ENCODE measurements at regions not wholly inside any gene's neighbourhood (a gene's known extent, or its start where the extent isn't known, plus 50 kb on each side); places are given as distances from the start of the nearest gene placed in this dataset.

DNA sequence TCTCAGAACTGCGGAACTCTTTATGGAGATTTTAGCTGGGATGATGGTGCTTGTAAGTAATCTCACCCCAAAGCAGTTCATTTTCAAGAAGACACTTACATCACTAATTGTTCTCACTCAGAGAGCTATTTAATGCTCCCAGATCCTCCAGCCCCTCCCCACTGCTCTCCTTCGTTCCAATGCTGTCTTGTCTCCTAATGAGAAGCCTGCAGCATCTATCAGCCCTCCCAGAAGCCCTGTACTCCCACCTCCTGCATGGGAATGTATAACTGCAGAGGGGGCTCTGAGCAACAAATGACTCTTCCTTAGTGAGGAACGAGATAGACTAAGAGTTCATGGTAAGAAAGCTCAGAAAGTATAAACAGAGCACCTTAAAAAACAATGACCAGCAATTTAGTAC, 377.4 kb upstream of the RUNX1 start:
- H3K4me3 ChIP-seq (ENCODE audit: low read length) = no peak overlapping the region
- H3K27me3 Mint-ChIP-seq = peaks cover 0 to 16% (median 11%) of the 10 kb centered on the region in 5 donors
- peaks cover 0 to 15% of the 10 kb centered on the region in 2 donors for H3K27me3 ChIP-seq (ENCODE audit: control insufficient read depth in 2 of 2, insufficient read depth in 2 of 2, low read length in 2 of 2)
- DNase-seq (no peak), ATAC-seq (no peak)
- ChIA-PET CTCF (interaction anchor here (1.0 to 1.5 kb wide), 2 partner anchors 12 to 13 kb away, joined by 3 to 4 read pairs; no protein-coding TSS in a partner anchor), POLR2A (interaction anchor here (0.9 to 1.3 kb wide), 2 partner anchors 12 to 77 kb away, joined by 3 read pairs; no protein-coding TSS in a partner anchor)
- H3K4me1 ChIP-seq (ENCODE audit: control insufficient read depth in 2 of 2, insufficient read depth in 2 of 2, low read length in 2 of 2) = peaks cover 6 to 24% of the 10 kb centered on the region in 2 donors
- H3K9me3 Mint-ChIP-seq = peaks cover 0 to 22% (median 3%) of the 10 kb centered on the region in 11 donors
- H3K27ac Mint-ChIP-seq = peak overlapping the region in 3 of 9 donors; percentile 26 to 80 (median 73)
- H3K9me3 ChIP-seq (ENCODE audit: control insufficient read depth in 2 of 3, low read length in 3 of 3) = peaks cover 0 to 12% (median 0%) of the 10 kb centered on the region in 3 experiments
- peak overlapping the region in 1 of 10 donors; percentile 20 for H3K4me3 Mint-ChIP-seq
- intact Hi-C loops (cut with micrococcal nuclease) = no loop called here
- peaks cover 11 to 30% (median 26%) of the 10 kb centered on the region in 7 donors for H3K4me1 Mint-ChIP-seq
- H3K36me3 Mint-ChIP-seq = peaks cover 0 to 15% (median 5%) of the 10 kb centered on the region in 5 donors
- no peak overlapping the region for H3K27ac ChIP-seq (ENCODE audit: low read depth, low read length)
- no peaks in the 10 kb centered on the region for H3K36me3 ChIP-seq (ENCODE audit: control insufficient read depth in 2 of 3, insufficient read depth in 3 of 3, low read length in 3 of 3)

DNA sequence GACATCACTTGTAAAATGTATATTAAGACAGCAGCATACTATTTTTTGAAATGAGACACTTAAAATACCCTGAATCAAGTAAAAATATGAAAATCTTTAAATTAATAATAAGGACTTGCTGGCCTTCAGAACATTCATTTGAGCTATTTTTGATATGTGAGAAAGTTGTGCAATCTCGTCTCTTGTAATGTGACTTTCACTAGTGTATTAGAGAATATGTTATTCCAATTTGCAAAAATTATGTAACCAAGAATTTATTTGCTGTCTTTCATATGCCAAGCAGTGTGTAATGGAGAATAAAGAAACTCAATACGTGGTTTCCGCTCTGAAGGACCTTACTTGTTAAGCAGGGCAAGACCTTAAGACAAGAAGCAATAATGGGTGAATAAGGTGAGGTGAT, 375.0 kb upstream of the RUNX1 start:
- no peak for ATAC-seq
- Mint-ChIP-seq H3K4me3 (no peak overlapping the region), H3K9me3 (peaks cover 0 to 21% (median 5%) of the 10 kb centered on the region in 11 donors), H3K27ac (no peak overlapping the region), H3K4me1 (peaks cover 11 to 26% (median 26%) of the 10 kb centered on the region in 7 donors), H3K27me3 (peaks cover 0 to 11% (median 9%) of the 10 kb centered on the region in 5 donors), H3K36me3 (peaks cover 0 to 16% (median 3%) of the 10 kb centered on the region in 5 donors)
- no peak for DNase-seq
- CTCF ChIA-PET = interaction anchor here (0.9 kb wide), 1 partner anchor 680 kb away, joined by 3 read pairs; no protein-coding TSS in a partner anchor
- no peak overlapping the region for H3K27ac ChIP-seq (ENCODE audit: low read depth, low read length)
- H3K9me3 ChIP-seq (ENCODE audit: control insufficient read depth in 2 of 3, low read length in 3 of 3) = peaks cover 0 to 12% (median 0%) of the 10 kb centered on the region in 3 experiments
- peaks cover 0 to 13% of the 10 kb centered on the region in 2 donors for H3K27me3 ChIP-seq (ENCODE audit: control insufficient read depth in 2 of 2, insufficient read depth in 2 of 2, low read length in 2 of 2)
- H3K4me3 ChIP-seq (ENCODE audit: low read length) = no peak overlapping the region
- H3K36me3 ChIP-seq (ENCODE audit: control insufficient read depth in 2 of 3, insufficient read depth in 3 of 3, low read length in 3 of 3) = no peaks in the 10 kb centered on the region
- POLR2A ChIA-PET = interaction anchor here (0.6 kb wide), 1 partner anchor 677 kb away, joined by 3 read pairs; no protein-coding TSS in a partner anchor
- peaks cover 6 to 23% of the 10 kb centered on the region in 2 donors for H3K4me1 ChIP-seq (ENCODE audit: control insufficient read depth in 2 of 2, insufficient read depth in 2 of 2, low read length in 2 of 2)
- intact Hi-C loops (cut with micrococcal nuclease) = no loop called here

DNA sequence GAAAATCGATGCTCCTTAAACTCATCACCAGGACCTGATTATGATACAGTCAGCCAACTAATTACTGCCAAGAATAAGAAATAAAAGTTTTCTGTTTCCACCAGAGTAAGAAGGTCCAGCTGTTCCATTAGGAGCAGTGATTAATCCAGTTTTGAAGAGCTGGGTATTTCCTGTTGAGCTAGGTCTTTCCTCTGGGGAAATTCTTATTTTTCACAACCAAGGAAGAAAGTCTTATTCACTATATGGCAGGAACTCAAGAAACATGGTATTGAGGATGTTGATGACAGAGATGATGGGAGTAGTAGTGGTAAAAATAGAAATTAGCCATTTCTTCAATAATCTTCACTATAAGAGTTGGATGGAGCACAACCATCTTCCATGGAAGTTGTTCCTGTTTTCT, 374.6 kb upstream of the RUNX1 start:
- no peak overlapping the region for H3K4me3 ChIP-seq (ENCODE audit: low read length)
- H3K9me3 Mint-ChIP-seq = peaks cover 0 to 21% (median 5%) of the 10 kb centered on the region in 11 donors
- H3K27me3 ChIP-seq (ENCODE audit: control insufficient read depth in 2 of 2, insufficient read depth in 2 of 2, low read length in 2 of 2) = peaks cover 0 to 13% of the 10 kb centered on the region in 2 donors
- H3K36me3 Mint-ChIP-seq = peaks cover 0 to 16% (median 3%) of the 10 kb centered on the region in 5 donors
- no peak overlapping the region for H3K27ac ChIP-seq (ENCODE audit: low read depth, low read length)
- peaks cover 0 to 10% (median 8%) of the 10 kb centered on the region in 5 donors for H3K27me3 Mint-ChIP-seq
- intact Hi-C loops (cut with micrococcal nuclease) = no loop called here
- H3K4me1 Mint-ChIP-seq = peaks cover 8 to 22% (median 21%) of the 10 kb centered on the region in 7 donors
- POLR2A ChIA-PET = interaction anchor here (0.6 kb wide), 1 partner anchor 678 kb away, joined by 3 read pairs; no protein-coding TSS in a partner anchor
- ATAC-seq (no peak), DNase-seq (no peak)
- no peak overlapping the region for H3K27ac Mint-ChIP-seq
- peaks cover 6 to 19% of the 10 kb centered on the region in 2 donors for H3K4me1 ChIP-seq (ENCODE audit: control insufficient read depth in 2 of 2, insufficient read depth in 2 of 2, low read length in 2 of 2)
- H3K9me3 ChIP-seq (ENCODE audit: control insufficient read depth in 2 of 3, low read length in 3 of 3) = peaks cover 0 to 12% (median 0%) of the 10 kb centered on the region in 3 experiments
- CTCF ChIA-PET = no interaction called here
- no peaks in the 10 kb centered on the region for H3K36me3 ChIP-seq (ENCODE audit: control insufficient read depth in 2 of 3, insufficient read depth in 3 of 3, low read length in 3 of 3)
- no peak overlapping the region for H3K4me3 Mint-ChIP-seq

DNA sequence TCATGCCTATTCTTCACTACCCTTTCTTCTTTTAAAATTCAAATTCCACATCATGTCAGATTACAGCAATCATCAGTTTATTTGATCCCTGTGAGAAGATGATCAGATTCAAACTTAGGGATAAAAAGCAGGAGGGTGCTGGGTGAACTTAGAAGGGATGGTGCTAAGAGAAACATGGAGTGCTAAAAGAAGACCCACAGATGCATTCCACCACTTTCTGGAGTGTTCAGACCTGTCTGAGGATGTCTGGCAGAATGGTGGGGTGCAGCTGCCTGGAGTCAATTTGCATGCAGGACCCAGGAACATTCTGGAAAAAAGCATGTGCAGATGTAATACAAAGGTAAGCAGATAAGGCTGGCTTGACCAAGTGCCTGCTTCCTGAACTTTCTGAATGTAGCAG, 372.9 kb upstream of the RUNX1 start:
- no peak overlapping the region for H3K27ac ChIP-seq (ENCODE audit: low read depth, low read length)
- no peak overlapping the region for H3K27ac Mint-ChIP-seq
- H3K4me1 Mint-ChIP-seq = peaks cover 3 to 7% (median 6%) of the 10 kb centered on the region in 7 donors
- CTCF ChIA-PET = no interaction called here
- peaks cover 0 to 21% (median 5%) of the 10 kb centered on the region in 11 donors for H3K9me3 Mint-ChIP-seq
- peaks cover 0 to 10% of the 10 kb centered on the region in 2 donors for H3K27me3 ChIP-seq (ENCODE audit: control insufficient read depth in 2 of 2, insufficient read depth in 2 of 2, low read length in 2 of 2)
- POLR2A ChIA-PET = interaction anchor here (0.5 kb wide), 1 partner anchor 264 kb away, joined by 3 read pairs; no protein-coding TSS in a partner anchor
- DNase-seq (no peak), ATAC-seq (no peak)
- H3K27me3 Mint-ChIP-seq = peaks cover 0 to 3% (median 0%) of the 10 kb centered on the region in 5 donors
- H3K36me3 Mint-ChIP-seq = peaks cover 0 to 16% (median 3%) of the 10 kb centered on the region in 5 donors
- H3K9me3 ChIP-seq (ENCODE audit: control insufficient read depth in 2 of 3, low read length in 3 of 3) = peaks cover 0 to 12% (median 0%) of the 10 kb centered on the region in 3 experiments
- H3K4me3 Mint-ChIP-seq = no peak overlapping the region
- no peaks in the 10 kb centered on the region for H3K36me3 ChIP-seq (ENCODE audit: control insufficient read depth in 2 of 3, insufficient read depth in 3 of 3, low read length in 3 of 3)
- intact Hi-C loops (cut with micrococcal nuclease) = no loop called here
- H3K4me3 ChIP-seq (ENCODE audit: low read length) = no peak overlapping the region
- H3K4me1 ChIP-seq (ENCODE audit: control insufficient read depth in 2 of 2, insufficient read depth in 2 of 2, low read length in 2 of 2) = peaks cover 0 to 4% of the 10 kb centered on the region in 2 donors

DNA sequence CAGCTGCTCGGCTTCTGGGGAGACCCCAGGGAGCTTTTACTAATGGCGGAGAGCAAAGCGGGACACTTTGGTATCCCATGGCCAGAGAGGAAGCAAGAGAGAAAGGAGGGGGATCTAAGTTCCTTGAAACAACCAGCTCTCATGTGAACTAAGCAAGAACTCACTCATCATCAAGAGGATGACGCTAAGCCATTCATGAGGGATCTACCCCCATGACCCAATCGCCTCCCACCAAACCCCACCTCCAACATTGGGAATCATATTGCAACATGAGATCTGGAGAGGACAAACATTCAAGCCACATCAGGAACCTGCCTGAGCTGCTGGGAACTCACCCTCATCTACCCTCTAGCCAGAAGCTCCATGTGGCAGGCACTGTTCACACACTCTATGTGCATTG, 372.1 kb upstream of the RUNX1 start:
- Histone ChIP-seq H3K36me3 (ENCODE audit: control insufficient read depth in 2 of 3, insufficient read depth in 3 of 3, low read length in 3 of 3) (no peaks in the 10 kb centered on the region), H3K27me3 (ENCODE audit: control insufficient read depth in 2 of 2, insufficient read depth in 2 of 2, low read length in 2 of 2) (peaks cover 0 to 2% of the 10 kb centered on the region in 2 donors), H3K4me3 (ENCODE audit: low read length) (no peak overlapping the region), H3K9me3 (ENCODE audit: control insufficient read depth in 2 of 3, low read length in 3 of 3) (peaks cover 0 to 12% (median 0%) of the 10 kb centered on the region in 3 experiments), H3K4me1 (ENCODE audit: control insufficient read depth in 2 of 2, insufficient read depth in 2 of 2, low read length in 2 of 2) (no peaks in the 10 kb centered on the region), H3K27ac (ENCODE audit: low read depth, low read length) (no peak overlapping the region)
- H3K4me3 Mint-ChIP-seq = no peak overlapping the region
- H3K27ac Mint-ChIP-seq = no peak overlapping the region
- DNase-seq (no peak), ATAC-seq (no peak)
- H3K27me3 Mint-ChIP-seq = no peaks in the 10 kb centered on the region
- POLR2A ChIA-PET = no interaction called here
- intact Hi-C loops (cut with micrococcal nuclease) = no loop called here
- no peaks in the 10 kb centered on the region for H3K4me1 Mint-ChIP-seq
- CTCF ChIA-PET = no interaction called here
- H3K36me3 Mint-ChIP-seq = peaks cover 0 to 16% (median 3%) of the 10 kb centered on the region in 5 donors
- peaks cover 0 to 21% (median 5%) of the 10 kb centered on the region in 11 donors for H3K9me3 Mint-ChIP-seq

DNA sequence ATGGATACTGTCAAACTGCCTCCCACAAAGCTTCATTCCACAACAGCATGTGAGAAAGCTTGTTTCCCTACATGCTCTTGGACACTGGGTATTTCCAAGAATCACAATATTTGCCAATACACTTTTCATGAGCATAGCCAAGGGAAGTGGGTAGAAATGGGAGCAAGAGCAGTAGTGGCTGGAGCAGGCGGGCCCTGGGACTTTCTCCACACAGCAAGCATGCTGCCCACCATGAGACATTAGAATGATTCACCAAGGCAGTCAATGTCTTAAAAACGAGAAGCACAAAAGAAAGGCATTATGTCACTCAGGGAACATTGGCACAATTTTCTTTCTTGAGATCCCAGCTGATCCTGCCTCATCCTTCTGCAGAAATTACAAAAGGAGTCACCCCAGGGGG, 371.6 kb upstream of the RUNX1 start:
- Histone ChIP-seq H3K27ac (ENCODE audit: low read depth, low read length) (no peak overlapping the region), H3K36me3 (ENCODE audit: control insufficient read depth in 2 of 3, insufficient read depth in 3 of 3, low read length in 3 of 3) (no peaks in the 10 kb centered on the region), H3K9me3 (ENCODE audit: control insufficient read depth in 2 of 3, low read length in 3 of 3) (peaks cover 0 to 12% (median 0%) of the 10 kb centered on the region in 3 experiments), H3K27me3 (ENCODE audit: control insufficient read depth in 2 of 2, insufficient read depth in 2 of 2, low read length in 2 of 2) (no peaks in the 10 kb centered on the region), H3K4me3 (ENCODE audit: low read length) (no peak overlapping the region), H3K4me1 (ENCODE audit: control insufficient read depth in 2 of 2, insufficient read depth in 2 of 2, low read length in 2 of 2) (no peaks in the 10 kb centered on the region)
- Mint-ChIP-seq H3K9me3 (peaks cover 0 to 21% (median 5%) of the 10 kb centered on the region in 11 donors), H3K4me3 (no peak overlapping the region), H3K27ac (no peak overlapping the region), H3K36me3 (peaks cover 0 to 16% (median 3%) of the 10 kb centered on the region in 5 donors), H3K4me1 (no peaks in the 10 kb centered on the region), H3K27me3 (no peaks in the 10 kb centered on the region)
- ATAC-seq (no peak), DNase-seq (no peak)
- ChIA-PET POLR2A (no interaction called here), CTCF (no interaction called here)
- intact Hi-C loops (cut with micrococcal nuclease) = no loop called here
